ENCODE measurements at regions not wholly inside any gene's neighbourhood (a gene's known extent, or its start where the extent isn't known, plus 50 kb on each side); places are given as distances from the start of the nearest gene placed in this dataset.
A peak's percentile ranks its signal among the peaks of the same experiment; 100 is the strongest.

DNA sequence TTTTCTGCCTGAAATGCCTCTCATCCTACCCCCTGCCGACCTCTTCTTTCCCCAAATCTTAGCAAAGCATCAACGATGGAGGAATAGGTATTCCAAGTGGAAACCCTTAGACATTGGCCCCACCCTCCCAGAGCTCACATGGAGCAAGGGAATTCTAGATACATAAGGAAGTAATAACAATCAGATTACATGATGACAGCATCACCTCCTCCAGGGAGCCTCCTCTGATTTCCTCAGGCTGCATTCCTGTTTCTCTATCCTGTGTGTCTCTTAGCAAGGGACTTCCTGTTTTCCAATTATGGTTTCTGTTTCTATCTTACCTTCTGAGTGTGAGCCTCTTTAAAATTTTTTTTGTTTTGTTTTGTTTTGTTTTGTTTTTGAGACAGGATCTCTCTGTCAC is 246.6 kb downstream of the TSHZ3 start:
- Histone ChIP-seq H3K9ac (ENCODE audit: insufficient read depth, low read length) (no peak overlapping the region), H2AFZ (ENCODE audit: low read length) (no peak overlapping the region), H3K27ac (ENCODE audit: insufficient read depth, low read length) (no peak overlapping the region), H3K27me3 (ENCODE audit: control insufficient read depth, insufficient read depth, low read length) (no peaks in the 10 kb centered on the region), H3K4me3 (replicated peaks in 1 of 4; ENCODE audit: control extremely low read depth in 1 of 4, insufficient read depth in 1 of 4, low read depth in 3 of 4, low read length in 4 of 4) (no peak overlapping the region), H4K20me1 (ENCODE audit: control insufficient read depth, extremely low read depth, insufficient read depth, low read length) (no peaks in the 10 kb centered on the region), H3K9me3 (ENCODE audit: control insufficient read depth, insufficient read depth, low read depth, low read length) (no peaks in the 10 kb centered on the region), H3K4me2 (ENCODE audit: extremely low read depth, insufficient read depth, low read length) (no peak overlapping the region), H3K4me1 (ENCODE audit: control insufficient read depth, extremely low read depth, insufficient read depth, low read length) (no peaks in the 10 kb centered on the region), H3K36me3 (ENCODE audit: control insufficient read depth, insufficient read depth, low read length) (no peaks in the 10 kb centered on the region), H3K79me2 (ENCODE audit: control insufficient read depth, insufficient read depth, low read length) (no peaks in the 10 kb centered on the region)
- TF ChIP-seq CTCF (conservative IDR thresholded peaks at IDR 0.05 in 1 of 2, IDR thresholded peaks at IDR 0.05 in 1 of 2; ENCODE audit: low read depth in 1 of 2, low read length in 2 of 2) (no peak), EZH2 (IDR thresholded peaks at IDR 0.05; ENCODE audit: low read length, missing control alignments) (no peak)
- DNase-seq (ENCODE audit: low read depth in 2 of 2): no peak

DNA sequence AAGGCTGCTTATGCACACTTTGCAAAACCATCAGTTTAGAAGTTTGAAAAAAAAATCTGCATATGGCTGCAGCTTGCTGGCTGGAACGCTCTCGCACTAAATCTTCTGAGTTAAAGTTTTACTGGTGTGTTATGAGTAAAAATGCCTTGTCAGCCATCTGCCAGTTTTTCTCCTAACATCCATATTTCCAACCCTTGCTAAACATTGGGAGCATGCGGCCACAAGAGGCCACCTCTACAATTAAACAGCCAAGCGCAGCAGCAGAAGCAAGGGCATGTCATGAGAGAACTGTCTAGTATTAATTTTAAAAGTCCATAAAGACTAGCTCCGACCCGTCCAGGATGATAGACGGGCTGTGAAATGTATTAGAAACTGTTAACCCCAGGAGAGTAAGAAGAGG is 248.3 kb downstream of the TSHZ3 start:
- H3K79me2 ChIP-seq (ENCODE audit: control insufficient read depth, insufficient read depth, low read length): no peaks in the 10 kb centered on the region
- DNase-seq (ENCODE audit: low read depth in 2 of 2): peak in 1 of 2 donors; percentile 71
- no peaks in the 10 kb centered on the region for H3K27me3 ChIP-seq (ENCODE audit: control insufficient read depth, insufficient read depth, low read length)
- no peaks in the 10 kb centered on the region for H3K9me3 ChIP-seq (ENCODE audit: control insufficient read depth, insufficient read depth, low read depth, low read length)
- no peak overlapping the region for H2AFZ ChIP-seq (ENCODE audit: low read length)
- H4K20me1 ChIP-seq (ENCODE audit: control insufficient read depth, extremely low read depth, insufficient read depth, low read length): no peaks in the 10 kb centered on the region
- H3K4me2 ChIP-seq (ENCODE audit: extremely low read depth, insufficient read depth, low read length): no peak overlapping the region
- H3K9ac ChIP-seq (ENCODE audit: insufficient read depth, low read length): no peak overlapping the region
- no peak overlapping the region for H3K27ac ChIP-seq (ENCODE audit: insufficient read depth, low read length)
- H3K4me3 ChIP-seq (replicated peaks in 1 of 4; ENCODE audit: control extremely low read depth in 1 of 4, insufficient read depth in 1 of 4, low read depth in 3 of 4, low read length in 4 of 4): no peak overlapping the region
- no peaks in the 10 kb centered on the region for H3K4me1 ChIP-seq (ENCODE audit: control insufficient read depth, extremely low read depth, insufficient read depth, low read length)
- H3K36me3 ChIP-seq (ENCODE audit: control insufficient read depth, insufficient read depth, low read length): no peaks in the 10 kb centered on the region
- TF ChIP-seq EZH2 (IDR thresholded peaks at IDR 0.05; ENCODE audit: low read length, missing control alignments) (no peak), CTCF (conservative IDR thresholded peaks at IDR 0.05 in 1 of 2, IDR thresholded peaks at IDR 0.05 in 1 of 2; ENCODE audit: low read depth in 1 of 2, low read length in 2 of 2) (peak; percentile 19 to 38)

GRCh38 chr19:31100206-31100590 is 249.0 kb downstream of the TSHZ3 start:
- DNase-seq (ENCODE audit: low read depth in 2 of 2): no peak
- Histone ChIP-seq H3K9me3 (ENCODE audit: control insufficient read depth, insufficient read depth, low read depth, low read length) (no peaks in the 10 kb centered on the region), H3K79me2 (ENCODE audit: control insufficient read depth, insufficient read depth, low read length) (no peaks in the 10 kb centered on the region), H4K20me1 (ENCODE audit: control insufficient read depth, extremely low read depth, insufficient read depth, low read length) (no peaks in the 10 kb centered on the region), H3K27ac (ENCODE audit: insufficient read depth, low read length) (no peak overlapping the region), H3K4me1 (ENCODE audit: control insufficient read depth, extremely low read depth, insufficient read depth, low read length) (no peaks in the 10 kb centered on the region), H3K4me3 (replicated peaks in 1 of 4; ENCODE audit: control extremely low read depth in 1 of 4, insufficient read depth in 1 of 4, low read depth in 3 of 4, low read length in 4 of 4) (no peak overlapping the region), H3K27me3 (ENCODE audit: control insufficient read depth, insufficient read depth, low read length) (no peaks in the 10 kb centered on the region), H3K9ac (ENCODE audit: insufficient read depth, low read length) (no peak overlapping the region), H2AFZ (ENCODE audit: low read length) (no peak overlapping the region), H3K4me2 (ENCODE audit: extremely low read depth, insufficient read depth, low read length) (no peak overlapping the region), H3K36me3 (ENCODE audit: control insufficient read depth, insufficient read depth, low read length) (no peaks in the 10 kb centered on the region)
- no peak for TF ChIP-seq EZH2 (IDR thresholded peaks at IDR 0.05; ENCODE audit: low read length, missing control alignments)
- TF ChIP-seq CTCF (conservative IDR thresholded peaks at IDR 0.05 in 1 of 2, IDR thresholded peaks at IDR 0.05 in 1 of 2; ENCODE audit: low read depth in 1 of 2, low read length in 2 of 2): no peak

All from fibroblast of lung (primary cell).